PC-3 (cell line): ENCODE measurements at regions not wholly inside any gene's neighbourhood (a gene's known extent, or its start where the extent isn't known, plus 50 kb on each side); places are given as distances from the start of the nearest gene placed in this dataset.

Source experiments
- EZH2 ChIP-seq: fragments of 300-600 bp; sonication (generic); IDR thresholded peaks from one replicate; pipeline ENCODE4 v1.6.1; 2017; ENCODE audit warnings: antibody characterized with exemption, mild to moderate bottlenecking, low read length; ENCODE audit not compliant: unreplicated experiment
- EZH2phosphoT487 ChIP-seq: fragments of 300-600 bp; sonication (generic); IDR thresholded peaks from 2 replicates; pipeline ENCODE4 v1.6.1; 2018; ENCODE audit warnings: mild to moderate bottlenecking, antibody characterized with exemption, low read length, borderline replicate concordance
- TF ChIP-seq, protein P1 (sequence below): fragments of 300-600 bp; sonication (generic); conservative IDR thresholded peaks from 2 replicates; pipeline ENCODE4 v1.5.1; 2017; ENCODE audit warnings: antibody characterized with exemption, low read depth, mild to moderate bottlenecking, low read length

GRCh38 chr3:170697131-170697530, 111.3 kb upstream of the SLC7A14 start:
- TF ChIP-seq EZH2, result no peak
- TF ChIP-seq, protein P1, sequence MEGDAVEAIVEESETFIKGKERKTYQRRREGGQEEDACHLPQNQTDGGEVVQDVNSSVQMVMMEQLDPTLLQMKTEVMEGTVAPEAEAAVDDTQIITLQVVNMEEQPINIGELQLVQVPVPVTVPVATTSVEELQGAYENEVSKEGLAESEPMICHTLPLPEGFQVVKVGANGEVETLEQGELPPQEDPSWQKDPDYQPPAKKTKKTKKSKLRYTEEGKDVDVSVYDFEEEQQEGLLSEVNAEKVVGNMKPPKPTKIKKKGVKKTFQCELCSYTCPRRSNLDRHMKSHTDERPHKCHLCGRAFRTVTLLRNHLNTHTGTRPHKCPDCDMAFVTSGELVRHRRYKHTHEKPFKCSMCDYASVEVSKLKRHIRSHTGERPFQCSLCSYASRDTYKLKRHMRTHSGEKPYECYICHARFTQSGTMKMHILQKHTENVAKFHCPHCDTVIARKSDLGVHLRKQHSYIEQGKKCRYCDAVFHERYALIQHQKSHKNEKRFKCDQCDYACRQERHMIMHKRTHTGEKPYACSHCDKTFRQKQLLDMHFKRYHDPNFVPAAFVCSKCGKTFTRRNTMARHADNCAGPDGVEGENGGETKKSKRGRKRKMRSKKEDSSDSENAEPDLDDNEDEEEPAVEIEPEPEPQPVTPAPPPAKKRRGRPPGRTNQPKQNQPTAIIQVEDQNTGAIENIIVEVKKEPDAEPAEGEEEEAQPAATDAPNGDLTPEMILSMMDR, result no peak
- no peak for TF ChIP-seq EZH2phosphoT487
